ENCODE measurements at regions not wholly inside any gene's neighbourhood (a gene's known extent, or its start where the extent isn't known, plus 50 kb on each side); places are given as distances from the start of the nearest gene placed in this dataset.

- Histone ChIP-seq H3K36me3 (no peaks in the 10 kb centered on the region), H3K4me1 (peaks cover 0 to 11% (median 4%) of the 10 kb centered on the region in 3 donors), H3K27me3 (no peaks in the 10 kb centered on the region), H3K9me3 (no peaks in the 10 kb centered on the region), H3K27ac (peak overlapping the region in 3 of 4 donors; percentile 36 to 56 (median 44)), H3K4me3 (no peak overlapping the region)
- TF ChIP-seq CTCF (IDR thresholded peaks at IDR 0.05), result no peak
- peak; percentile 66 for TF ChIP-seq POLR2AphosphoS5 (IDR thresholded peaks at IDR 0.05)
- no peak for TF ChIP-seq POLR2A (IDR thresholded peaks at IDR 0.05)
- no peak for TF ChIP-seq EP300 (IDR thresholded peaks at IDR 0.05)
- WGBS, 2 donors (ENCODE audit: low coverage in 1 of 2), result 43 to 45% methylated on average over 8 of the region's 8 CpGs
- ATAC-seq, result peak; percentile 83
Observed at GRCh38 chr9:91060520-91061343, 259.1 kb downstream of the SYK start.

- H3K27ac ChIP-seq, result peak overlapping the region in 3 of 4 donors; percentile 36 to 56 (median 44)
- WGBS, 2 donors (ENCODE audit: low coverage in 1 of 2), result 81 to 89% methylated on average over 2 of the region's 2 CpGs
- no peaks in the 10 kb centered on the region for H3K27me3 ChIP-seq
Observed at GRCh38 chr9:91061506-91061905, 259.9 kb downstream of the SYK start.

GRCh38 chr9:91062281-91062680 lies 260.7 kb downstream of the SYK start:
- TF ChIP-seq POLR2A (IDR thresholded peaks at IDR 0.05) (no peak), POLR2AphosphoS5 (IDR thresholded peaks at IDR 0.05) (no peak), CTCF (IDR thresholded peaks at IDR 0.05) (no peak)
- ATAC-seq, result no peak
- WGBS, 2 donors (ENCODE audit: low coverage in 1 of 2), result 73 to 86% methylated on average over 1 to 2 of the region's 2 CpGs

More at GRCh38 chr9:91061506-91061905, 259.9 kb downstream of the SYK start:
- Histone ChIP-seq H3K4me3 (no peak overlapping the region), H3K36me3 (no peaks in the 10 kb centered on the region), H3K4me1 (peaks cover 0 to 11% (median 4%) of the 10 kb centered on the region in 3 donors), H3K9me3 (no peaks in the 10 kb centered on the region)
- TF ChIP-seq CTCF (IDR thresholded peaks at IDR 0.05) (no peak), POLR2A (IDR thresholded peaks at IDR 0.05) (no peak), EP300 (IDR thresholded peaks at IDR 0.05) (no peak), POLR2AphosphoS5 (IDR thresholded peaks at IDR 0.05) (no peak)
- ATAC-seq, result no peak

GRCh38 chr9:91063471-91063870 lies 261.9 kb downstream of the SYK start:
- 61 to 83% methylated on average over 3 to 5 of the region's 11 CpGs for WGBS, 2 donors (ENCODE audit: low coverage in 1 of 2)
- H3K4me1 ChIP-seq, result peaks cover 0 to 11% (median 4%) of the 10 kb centered on the region in 3 donors

More at GRCh38 chr9:91062281-91062680, 260.7 kb downstream of the SYK start:
- Histone ChIP-seq H3K27me3 (no peaks in the 10 kb centered on the region), H3K4me3 (no peak overlapping the region), H3K4me1 (peaks cover 0 to 11% (median 4%) of the 10 kb centered on the region in 3 donors), H3K9me3 (no peaks in the 10 kb centered on the region), H3K36me3 (no peaks in the 10 kb centered on the region), H3K27ac (no peak overlapping the region)

More at GRCh38 chr9:91063471-91063870, 261.9 kb downstream of the SYK start:
- Histone ChIP-seq H3K4me3 (no peak overlapping the region), H3K9me3 (no peaks in the 10 kb centered on the region), H3K27ac (no peak overlapping the region), H3K27me3 (no peaks in the 10 kb centered on the region), H3K36me3 (no peaks in the 10 kb centered on the region)
- no peak for TF ChIP-seq POLR2A (IDR thresholded peaks at IDR 0.05)
- no peak for TF ChIP-seq POLR2AphosphoS5 (IDR thresholded peaks at IDR 0.05)
- TF ChIP-seq CTCF (IDR thresholded peaks at IDR 0.05), result no peak
- TF ChIP-seq EP300 (IDR thresholded peaks at IDR 0.05), result no peak
- ATAC-seq, result no peak
